Endothelial cell of umbilical vein (primary cell): ENCODE measurements at regions not wholly inside any gene's neighbourhood (a gene's known extent, or its start where the extent isn't known, plus 50 kb on each side); places are given as distances from the start of the nearest gene placed in this dataset.

Experiments
- BruUV-seq: library from RNA; stranded (reverse); fragments of 400-500 nt; replicated peaks from 2 replicates; lab custom pipeline; 2021; lab: Mats Ljungman, UMichigan
- CTCF ChIA-PET: fragments of 300-600, 350-600 bp; sonication (Branson Sonifier 250); formaldehyde crosslinking; loops from one replicate; lab custom pipeline; 2021; ENCODE audit warnings: antibody characterized with exemption, inconsistent platforms; lab: Charles Lee
- POLR2A ChIA-PET: fragments of 300-600, 350-600 bp; sonication (Branson Sonifier 250); formaldehyde crosslinking; loops from one replicate; lab custom pipeline; 2021; ENCODE audit warnings: antibody characterized with exemption, inconsistent platforms; lab: Charles Lee
- DNase-seq: peaks from one replicate; pipeline ENCODE4 v3.0.0-alpha.2; 2011; ENCODE audit warnings: low read depth, low spot score
- FAIRE-seq: peaks from 2 replicates; lab custom pipeline; 2011; peaks lifted over from hg19 to GRCh38; lab: Jason Lieb, UNC
- H2AFZ ChIP-seq: 2 replicates; pipeline ENCODE4 v1.6.0; 2012; ENCODE audit warnings: low read depth, low read length, control low read depth, inconsistent platforms
- H3K27ac ChIP-seq: 2 replicates; pipeline ENCODE4 v1.5.1; 2011; ENCODE audit warnings: low read depth, mild to moderate bottlenecking, control low read depth, low read length, moderate library complexity; ENCODE audit not compliant: insufficient read depth
- H3K27me3 ChIP-seq, 2 experiments: 2 replicates each; pipeline versions ENCODE4 v1.6.0 to v1.6.1; 2011; ENCODE audit warnings: low read length in 2 of 2, mixed read lengths in 1 of 2; ENCODE audit not compliant: control insufficient read depth in 2 of 2, insufficient read depth in 2 of 2
- H3K36me3 ChIP-seq, 2 experiments: 2 replicates in 1 of 2; 3 replicates in 1 of 2; pipeline ENCODE4 v1.5.1; 2011; ENCODE audit warnings: low read length in 2 of 2, mild to moderate bottlenecking in 1 of 2, moderate library complexity in 1 of 2; ENCODE audit not compliant: control insufficient read depth in 2 of 2, insufficient read depth in 2 of 2; ENCODE audit errors: extremely low read depth in 1 of 2
- H3K4me1 ChIP-seq: 3 replicates; pipeline ENCODE4 v1.5.1; 2011; ENCODE audit warnings: mild to moderate bottlenecking, low read length; ENCODE audit not compliant: control insufficient read depth, insufficient read depth; ENCODE audit errors: extremely low read depth
- H3K4me2 ChIP-seq: 2 replicates; pipeline ENCODE4 v1.6.1; 2011; ENCODE audit warnings: low read length, control low read depth, mixed read lengths; ENCODE audit not compliant: insufficient read depth
- H3K4me3 ChIP-seq, 3 experiments: fragments of 200-600 bp in 1 of 3; sonication (generic), shearing (Covaris generic) in 1 of 3; replicated peaks in 1 of 3; 2 replicates each; pipeline ENCODE4 v1.5.1; 2011 to 2016; ENCODE audit warnings: control low read depth in 3 of 3, low read length in 3 of 3, mild to moderate bottlenecking in 2 of 3, inconsistent platforms in 1 of 3, low read depth in 1 of 3, moderate library complexity in 1 of 3; ENCODE audit not compliant: insufficient read depth in 1 of 3
- H3K79me2 ChIP-seq: 2 replicates; pipeline ENCODE4 v1.6.0; 2012; ENCODE audit warnings: low read length, inconsistent platforms; ENCODE audit not compliant: control insufficient read depth, insufficient read depth
- H3K9ac ChIP-seq: replicated peaks from 2 replicates; pipeline ENCODE3; 2011; ENCODE audit warnings: low read length, control low read depth; ENCODE audit not compliant: insufficient read depth; ENCODE audit errors: extremely low read depth
- H3K9me1 ChIP-seq: replicated peaks from 3 replicates; pipeline ENCODE4 v1.6.0; 2011; ENCODE audit warnings: mild to moderate bottlenecking, low read length; ENCODE audit not compliant: control insufficient read depth, insufficient read depth; ENCODE audit errors: extremely low read depth
- H3K9me3 ChIP-seq: replicated peaks from 2 replicates; pipeline ENCODE4 v1.5.1; 2012; ENCODE audit warnings: low read length, inconsistent platforms; ENCODE audit not compliant: control insufficient read depth, insufficient read depth
- H4K20me1 ChIP-seq: replicated peaks from 2 replicates; pipeline ENCODE3; 2011; ENCODE audit warnings: mild to moderate bottlenecking, low read length; ENCODE audit not compliant: control insufficient read depth, insufficient read depth; ENCODE audit errors: extremely low read depth
- CTCF ChIP-seq, 2 donors: IDR thresholded peaks; 1 replicate in 1 of 2; 2 replicates in 1 of 2; pipeline ENCODE4 v1.5.1; 2011; ENCODE audit warnings: low read length in 2 of 2, mild to moderate bottlenecking in 2 of 2, moderate library complexity in 2 of 2, control low read depth in 1 of 2, inconsistent platforms in 1 of 2, low read depth in 1 of 2; ENCODE audit not compliant: insufficient read depth in 1 of 2; ENCODE audit errors: extremely low read depth in 1 of 2
- EZH2 ChIP-seq: IDR thresholded peaks from 2 replicates; pipeline ENCODE4 v1.6.1; 2012; ENCODE audit warnings: borderline replicate concordance, low read depth, mild to moderate bottlenecking, moderate library complexity, low read length, inconsistent platforms; ENCODE audit not compliant: severe bottlenecking
- FOS ChIP-seq: IDR thresholded peaks from 2 replicates; pipeline ENCODE4 v1.6.1; 2011; ENCODE audit warnings: mild to moderate bottlenecking, low read length, moderate library complexity, borderline replicate concordance; ENCODE audit not compliant: insufficient read depth
- GATA2 ChIP-seq: IDR thresholded peaks from 2 replicates; pipeline ENCODE4 v1.7.0; 2011; ENCODE audit warnings: low read depth, mild to moderate bottlenecking, moderate library complexity, mixed read lengths, low read length; ENCODE audit not compliant: insufficient read length, insufficient read depth
- JUN ChIP-seq: IDR thresholded peaks from 2 replicates; pipeline ENCODE4 v1.6.1; 2011; ENCODE audit warnings: borderline replicate concordance, low read depth; ENCODE audit not compliant: insufficient read length, insufficient read depth
- MYC ChIP-seq: IDR thresholded peaks from one replicate; pipeline ENCODE4 v1.6.1; 2011; ENCODE audit warnings: mild to moderate bottlenecking, low read depth, low read length
- POLR2A ChIP-seq: IDR thresholded peaks from 2 replicates; pipeline ENCODE4 v1.6.1; 2012; ENCODE audit warnings: low read depth, mild to moderate bottlenecking, control low read depth, low read length
- POLR2AphosphoS5 ChIP-seq: IDR thresholded peaks from 2 replicates; pipeline ENCODE4 v1.6.1; 2012; ENCODE audit warnings: low read depth, mild to moderate bottlenecking, control low read depth, low read length, moderate library complexity; ENCODE audit not compliant: insufficient read depth
- dilution Hi-C: fragments of 300-500 bp; cut with MboI; formaldehyde crosslinking; loops from one replicate; pipeline ENCODE4 v1.15.0; 2019; ENCODE audit warnings: low sequenced_read_pairs; ENCODE audit not compliant: extremely low pct_ligation_motif_present
- intact Hi-C: fragments of 100-400 bp; cut with micrococcal nuclease; formaldehyde crosslinking; loops from one replicate; pipeline ENCODE4 v1.10.0; 2022
- TF ChIP-seq, protein P1 (sequence below): IDR thresholded peaks from 2 replicates; pipeline ENCODE4 v1.6.1; 2011; ENCODE audit not compliant: insufficient read depth, insufficient read length

DNA sequence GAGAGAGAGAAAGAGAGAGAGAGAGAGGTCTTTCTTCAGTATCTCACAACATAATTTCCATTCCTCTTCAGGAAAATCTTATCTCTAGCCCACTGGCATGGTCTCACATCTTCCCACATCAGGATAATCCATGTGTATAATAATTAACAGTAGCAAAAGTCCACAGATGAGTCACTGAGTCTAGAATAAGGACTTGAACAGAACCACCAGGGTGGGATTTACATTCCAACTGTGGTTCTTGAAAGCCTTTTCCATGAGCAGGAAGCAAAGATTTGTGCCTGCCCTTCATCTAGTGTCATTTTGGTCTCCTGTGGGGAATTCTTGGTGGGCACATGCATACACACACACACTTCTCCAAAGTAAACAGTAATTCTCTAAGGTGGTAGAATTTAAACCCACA lies 107.1 kb upstream of the TCF4 start:
- FAIRE-seq: no peak

More for the DNA sequence above, 107.1 kb upstream of the TCF4 start:
- H3K9ac ChIP-seq: no peak overlapping the region
- BruUV-seq: no TSS peak
- H3K9me3 ChIP-seq: no peaks in the 10 kb centered on the region
- no peaks in the 10 kb centered on the region for H3K4me1 ChIP-seq
- TF ChIP-seq GATA2 (no peak), MYC (no peak), POLR2A (no peak), FOS (no peak), EZH2 (no peak), JUN (no peak), POLR2AphosphoS5 (no peak), CTCF (IDR thresholded peaks at IDR 0.05; ENCODE audit: extremely low read depth in 1 of 2, insufficient read depth in 1 of 2, low read depth in 1 of 2, low read length in 2 of 2) (no peak)
- TF ChIP-seq, protein P1, sequence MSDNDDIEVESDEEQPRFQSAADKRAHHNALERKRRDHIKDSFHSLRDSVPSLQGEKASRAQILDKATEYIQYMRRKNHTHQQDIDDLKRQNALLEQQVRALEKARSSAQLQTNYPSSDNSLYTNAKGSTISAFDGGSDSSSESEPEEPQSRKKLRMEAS: no peak
- dilution Hi-C loops: no loop called here
- no peak for DNase-seq
- no peak overlapping the region for H3K4me3 ChIP-seq
- H3K79me2 ChIP-seq: no peaks in the 10 kb centered on the region
- H3K4me2 ChIP-seq: no peak overlapping the region
- H4K20me1 ChIP-seq: no peaks in the 10 kb centered on the region
- POLR2A ChIA-PET: no interaction called here
- H3K27me3 ChIP-seq: peaks cover 0 to 2% of the 10 kb centered on the region in 2 experiments
- H3K27ac ChIP-seq: no peak overlapping the region
- CTCF ChIA-PET: no interaction called here
- H3K9me1 ChIP-seq: no peaks in the 10 kb centered on the region
- intact Hi-C loops: no loop called here
- H3K36me3 ChIP-seq: no peaks in the 10 kb centered on the region
- H2AFZ ChIP-seq: no peak overlapping the region
